Lower leg skin (tissue), 3 donors: ENCODE measurements at regions not wholly inside any gene's neighbourhood (a gene's known extent, or its start where the extent isn't known, plus 50 kb on each side); places are given as distances from the start of the nearest gene placed in this dataset.

ENCODE experiments used
- CTCF ChIP-seq, 3 donors: fragments of 450-650 bp; IDR thresholded peaks; one replicate each; pipeline ENCODE4 v1.5.1; 2016; ENCODE audit warnings: antibody characterized with exemption in 3 of 3, mild to moderate bottlenecking in 3 of 3, moderate library complexity in 2 of 3
- POLR2A ChIP-seq, 2 donors: fragments of 450-650 bp; IDR thresholded peaks; one replicate each; pipeline ENCODE4 v1.6.1; 2016 to 2017; ENCODE audit warnings: antibody characterized with exemption in 2 of 2, mild to moderate bottlenecking in 1 of 2, moderate library complexity in 1 of 2

- TF ChIP-seq POLR2A (IDR thresholded peaks at IDR 0.05) (no peak), CTCF (IDR thresholded peaks at IDR 0.05) (no peak)
Measured at GRCh38 chr21:27571706-27572105, 604.8 kb upstream of the ADAMTS5 start.
